SK-N-SH (cell line): ENCODE measurements at regions not wholly inside any gene's neighbourhood (a gene's known extent, or its start where the extent isn't known, plus 50 kb on each side); places are given as distances from the start of the nearest gene placed in this dataset.

Experiments used
- CTCF ChIA-PET: fragments of 300-600, 350-600 bp; formaldehyde crosslinking; extraction: SDS; loops from one replicate; lab custom pipeline; 2021; lab: Yijun Ruan, JAX
- POLR2A ChIA-PET: fragments of 350-600 bp; sonication (Branson Sonifier 250); formaldehyde crosslinking; extraction: SDS; loops from one replicate; lab custom pipeline; 2020; ENCODE audit warnings: antibody characterized with exemption, inconsistent platforms; lab: Yijun Ruan, JAX
- DNase-seq: peaks from one replicate; pipeline ENCODE4 v3.0.0; 2012
- H2AFZ ChIP-seq: fragments of 200-600 bp; sonication (generic); 2 replicates; pipeline ENCODE4 v1.8.1; 2016; ENCODE audit warnings: antibody characterized with exemption, mild to moderate bottlenecking, low read depth
- H3F3A ChIP-seq: fragments of 200-600 bp; sonication (generic); replicated peaks from 2 replicates; pipeline ENCODE3; 2016; ENCODE audit warnings: antibody characterized with exemption, mild to moderate bottlenecking; ENCODE audit not compliant: insufficient read depth
- H3K27ac ChIP-seq, 2 experiments: fragments of 200-500 bp in 1 of 2; fragments of 200-600 bp in 1 of 2; sonication (Bioruptor generic) in 1 of 2; sonication (generic), shearing (Covaris generic) in 1 of 2; 2 replicates each; pipeline versions ENCODE4 v1.5.1 to v1.6.1; 2014 to 2016; ENCODE audit warnings: low read depth in 2 of 2, inconsistent platforms in 1 of 2, low read length in 1 of 2, mild to moderate bottlenecking in 1 of 2, mixed read lengths in 1 of 2
- H3K27me3 ChIP-seq: fragments of 200-600 bp; sonication (generic), shearing (Covaris generic); 2 replicates; pipeline ENCODE4 v1.6.1; 2016; ENCODE audit warnings: mixed run types; ENCODE audit not compliant: insufficient read depth
- H3K36me3 ChIP-seq, 2 experiments: fragments of 200-500 bp in 1 of 2; fragments of 200-600 bp in 1 of 2; sonication (Bioruptor generic) in 1 of 2; sonication (generic) in 1 of 2; replicated peaks in 1 of 2; 2 replicates each; pipeline versions ENCODE3 to v1.5.1; 2014 to 2016; ENCODE audit warnings: low read length in 1 of 2, mild to moderate bottlenecking in 1 of 2; ENCODE audit not compliant: insufficient read depth in 2 of 2, control insufficient read depth in 1 of 2
- H3K4me1 ChIP-seq, 2 experiments: fragments of 200-500 bp in 1 of 2; fragments of 200-600 bp in 1 of 2; sonication (Bioruptor generic) in 1 of 2; sonication (generic), shearing (Covaris generic) in 1 of 2; 2 replicates each; pipeline versions ENCODE4 v1.5.1 to v1.6.1; 2014 to 2016; ENCODE audit warnings: low read depth in 1 of 2, low read length in 1 of 2, mixed run types in 1 of 2; ENCODE audit not compliant: insufficient read depth in 2 of 2, control insufficient read depth in 1 of 2
- H3K4me2 ChIP-seq: fragments of 200-600 bp; sonication (generic), shearing (Covaris generic); 2 replicates; pipeline ENCODE4 v1.6.1; 2017; ENCODE audit warnings: mixed run types
- H3K4me3 ChIP-seq, 2 experiments: fragments of 200-500 bp in 1 of 2; fragments of 200-600 bp in 1 of 2; sonication (Bioruptor generic) in 1 of 2; sonication (generic), shearing (Covaris generic) in 1 of 2; 2 replicates each; pipeline versions ENCODE4 v1.5.1 to v1.8.1; 2014 to 2016; ENCODE audit warnings: low read depth in 2 of 2, inconsistent platforms in 1 of 2, low read length in 1 of 2, mild to moderate bottlenecking in 1 of 2, mixed read lengths in 1 of 2, moderate library complexity in 1 of 2
- H3K79me2 ChIP-seq: fragments of 200-600 bp; sonication (generic); 2 replicates; pipeline ENCODE4 v1.8.1; 2017; ENCODE audit warnings: mild to moderate bottlenecking; ENCODE audit not compliant: insufficient read depth
- H3K9ac ChIP-seq: fragments of 200-600 bp; sonication (generic); 2 replicates; pipeline ENCODE4 v1.6.1; 2017; ENCODE audit warnings: mixed run types
- H3K9me2 ChIP-seq: fragments of 200-600 bp; sonication (generic); 2 replicates; pipeline ENCODE4 v1.6.1; 2017; ENCODE audit warnings: mixed run types
- H3K9me3 ChIP-seq: fragments of 200-600 bp; sonication (generic); 2 replicates; pipeline ENCODE4 v1.6.1; 2017; ENCODE audit warnings: mixed run types, mild to moderate bottlenecking, moderate library complexity
- H4K20me1 ChIP-seq: fragments of 200-600 bp; sonication (generic); 2 replicates; pipeline ENCODE4 v1.6.1; 2017; ENCODE audit warnings: mild to moderate bottlenecking, mixed run types; ENCODE audit not compliant: insufficient read depth
- FOXJ3 ChIP-seq: sonication (generic); formaldehyde crosslinking; IDR thresholded peaks from 2 replicates; pipeline ENCODE4 v1.5.1; 2020; ENCODE audit warnings: mild to moderate bottlenecking, missing genetic modification reagents
- GATA2 ChIP-seq: sonication (generic); formaldehyde crosslinking; IDR thresholded peaks from 2 replicates; pipeline ENCODE4 v1.5.0; 2020; ENCODE audit warnings: mild to moderate bottlenecking, missing genetic modification reagents
- JUND ChIP-seq: IDR thresholded peaks from 2 replicates; pipeline ENCODE4 v1.4.0; 2012
- MXI1 ChIP-seq: IDR thresholded peaks from 2 replicates; pipeline ENCODE4 v1.6.1; 2012; ENCODE audit warnings: mild to moderate bottlenecking, low read depth, low read length, improper control_type of control experiment
- NFIC ChIP-seq: IDR thresholded peaks from 2 replicates; pipeline ENCODE4 v1.4.0; 2012; ENCODE audit warnings: borderline replicate concordance
- NRF1 ChIP-seq: IDR thresholded peaks from 2 replicates; pipeline ENCODE4 v1.6.1; 2012; ENCODE audit warnings: low read depth, mild to moderate bottlenecking, low read length
- RCOR1 ChIP-seq: fragments of 150-350 bp; IDR thresholded peaks from 2 replicates; pipeline ENCODE4 v1.6.1; 2017; ENCODE audit warnings: antibody characterized with exemption, low read length
- RXRA ChIP-seq: IDR thresholded peaks from 2 replicates; pipeline ENCODE4 v1.4.0; 2012; ENCODE audit warnings: low read depth, mild to moderate bottlenecking, borderline replicate concordance
- SMC3 ChIP-seq: IDR thresholded peaks from 2 replicates; pipeline ENCODE4 v1.6.1; 2012; ENCODE audit warnings: low read depth, low read length, improper control_type of control experiment
- TEAD4 ChIP-seq: IDR thresholded peaks from 2 replicates; pipeline ENCODE4 v1.4.0; 2012; ENCODE audit warnings: mild to moderate bottlenecking, borderline replicate concordance; ENCODE audit not compliant: insufficient read depth
- WGBS: methylation state at CpG from one replicate; pipeline ENCODE4 v1.1.6; 2017; ENCODE audit warnings: low lambda C conversion rate; 5-methylcytosine and 5-hydroxymethylcytosine counted together
- TF ChIP-seq, protein P1 (sequence below): fragments of 150-350 bp; IDR thresholded peaks from 2 replicates; pipeline ENCODE4 v1.6.1; 2017; ENCODE audit warnings: antibody characterized with exemption, low read length, low read depth, borderline replicate concordance
- TF ChIP-seq, protein P2 (sequence below): fragments of 150-350 bp; IDR thresholded peaks from 2 replicates; pipeline ENCODE4 v1.6.1; 2016; ENCODE audit warnings: mild to moderate bottlenecking, low read depth, low read length
- TF ChIP-seq, protein P3 (sequence below): IDR thresholded peaks from 2 replicates; pipeline ENCODE4 v1.6.1; 2012; ENCODE audit warnings: mild to moderate bottlenecking, low read depth, low read length, moderate library complexity
- TF ChIP-seq, protein P4 (sequence below): IDR thresholded peaks from 2 replicates; pipeline ENCODE4 v1.4.0; 2012; ENCODE audit warnings: low read depth, borderline replicate concordance
- TF ChIP-seq, protein P5 (sequence below): IDR thresholded peaks from 2 replicates; pipeline ENCODE4 v1.4.0; 2012; ENCODE audit warnings: low read depth, borderline replicate concordance
- TF ChIP-seq, protein P6 (sequence below): IDR thresholded peaks from 2 replicates; pipeline ENCODE4; 2012
- TF ChIP-seq, protein P7 (sequence below): fragments of 200-600 bp; sonication (generic); IDR thresholded peaks from 2 replicates; pipeline ENCODE4 v1.6.1; 2017; ENCODE audit warnings: antibody characterized with exemption, mild to moderate bottlenecking, moderate library complexity

DNA sequence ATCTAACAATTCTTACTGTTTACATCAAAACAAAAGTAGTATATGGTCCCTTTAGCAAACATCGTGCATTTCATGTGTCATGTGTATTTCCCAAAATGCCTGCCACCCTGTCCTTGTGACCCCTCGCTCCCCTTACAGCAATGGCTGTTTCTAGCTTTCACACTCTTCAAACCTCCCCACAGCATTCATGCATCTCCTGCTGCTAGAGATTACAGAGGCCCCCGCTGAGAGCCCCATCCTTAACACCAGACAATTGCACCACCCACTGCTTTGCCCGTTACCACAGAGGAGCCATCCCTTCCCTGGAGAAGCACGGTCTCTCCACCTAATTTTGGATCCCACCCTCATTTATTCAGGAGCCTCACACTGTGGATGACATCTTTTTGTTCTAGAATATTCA lies 149.7 kb upstream of the IRX4 start:
- Histone ChIP-seq H3K9me3 (no peaks in the 10 kb centered on the region), H3K36me3 (no peaks in the 10 kb centered on the region), H3K27ac (no peak overlapping the region), H3F3A (no peaks in the 10 kb centered on the region), H3K4me2 (no peak overlapping the region), H4K20me1 (no peaks in the 10 kb centered on the region), H3K9me2 (no peaks in the 10 kb centered on the region), H2AFZ (no peak overlapping the region), H3K4me1 (no peaks in the 10 kb centered on the region), H3K9ac (no peak overlapping the region), H3K79me2 (no peaks in the 10 kb centered on the region), H3K4me3 (no peak overlapping the region), H3K27me3 (peaks cover 21% of the 10 kb centered on the region)
- WGBS, result 1% methylated on average over 5 of the region's 5 CpGs
- no peak for DNase-seq
- ChIA-PET CTCF (no interaction called here), POLR2A (no interaction called here)
- TF ChIP-seq RCOR1 (no peak), NFIC (no peak), RXRA (no peak), SMC3 (no peak), NRF1 (no peak), MXI1 (no peak), GATA2 (CRISPR knock-in tag) (no peak), TEAD4 (no peak), FOXJ3 (no peak), JUND (no peak)
- TF ChIP-seq, protein P1, sequence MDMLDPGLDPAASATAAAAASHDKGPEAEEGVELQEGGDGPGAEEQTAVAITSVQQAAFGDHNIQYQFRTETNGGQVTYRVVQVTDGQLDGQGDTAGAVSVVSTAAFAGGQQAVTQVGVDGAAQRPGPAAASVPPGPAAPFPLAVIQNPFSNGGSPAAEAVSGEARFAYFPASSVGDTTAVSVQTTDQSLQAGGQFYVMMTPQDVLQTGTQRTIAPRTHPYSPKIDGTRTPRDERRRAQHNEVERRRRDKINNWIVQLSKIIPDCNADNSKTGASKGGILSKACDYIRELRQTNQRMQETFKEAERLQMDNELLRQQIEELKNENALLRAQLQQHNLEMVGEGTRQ, result no peak
- TF ChIP-seq, protein P2, sequence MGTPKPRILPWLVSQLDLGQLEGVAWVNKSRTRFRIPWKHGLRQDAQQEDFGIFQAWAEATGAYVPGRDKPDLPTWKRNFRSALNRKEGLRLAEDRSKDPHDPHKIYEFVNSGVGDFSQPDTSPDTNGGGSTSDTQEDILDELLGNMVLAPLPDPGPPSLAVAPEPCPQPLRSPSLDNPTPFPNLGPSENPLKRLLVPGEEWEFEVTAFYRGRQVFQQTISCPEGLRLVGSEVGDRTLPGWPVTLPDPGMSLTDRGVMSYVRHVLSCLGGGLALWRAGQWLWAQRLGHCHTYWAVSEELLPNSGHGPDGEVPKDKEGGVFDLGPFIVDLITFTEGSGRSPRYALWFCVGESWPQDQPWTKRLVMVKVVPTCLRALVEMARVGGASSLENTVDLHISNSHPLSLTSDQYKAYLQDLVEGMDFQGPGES, result no peak
- TF ChIP-seq, protein P3, sequence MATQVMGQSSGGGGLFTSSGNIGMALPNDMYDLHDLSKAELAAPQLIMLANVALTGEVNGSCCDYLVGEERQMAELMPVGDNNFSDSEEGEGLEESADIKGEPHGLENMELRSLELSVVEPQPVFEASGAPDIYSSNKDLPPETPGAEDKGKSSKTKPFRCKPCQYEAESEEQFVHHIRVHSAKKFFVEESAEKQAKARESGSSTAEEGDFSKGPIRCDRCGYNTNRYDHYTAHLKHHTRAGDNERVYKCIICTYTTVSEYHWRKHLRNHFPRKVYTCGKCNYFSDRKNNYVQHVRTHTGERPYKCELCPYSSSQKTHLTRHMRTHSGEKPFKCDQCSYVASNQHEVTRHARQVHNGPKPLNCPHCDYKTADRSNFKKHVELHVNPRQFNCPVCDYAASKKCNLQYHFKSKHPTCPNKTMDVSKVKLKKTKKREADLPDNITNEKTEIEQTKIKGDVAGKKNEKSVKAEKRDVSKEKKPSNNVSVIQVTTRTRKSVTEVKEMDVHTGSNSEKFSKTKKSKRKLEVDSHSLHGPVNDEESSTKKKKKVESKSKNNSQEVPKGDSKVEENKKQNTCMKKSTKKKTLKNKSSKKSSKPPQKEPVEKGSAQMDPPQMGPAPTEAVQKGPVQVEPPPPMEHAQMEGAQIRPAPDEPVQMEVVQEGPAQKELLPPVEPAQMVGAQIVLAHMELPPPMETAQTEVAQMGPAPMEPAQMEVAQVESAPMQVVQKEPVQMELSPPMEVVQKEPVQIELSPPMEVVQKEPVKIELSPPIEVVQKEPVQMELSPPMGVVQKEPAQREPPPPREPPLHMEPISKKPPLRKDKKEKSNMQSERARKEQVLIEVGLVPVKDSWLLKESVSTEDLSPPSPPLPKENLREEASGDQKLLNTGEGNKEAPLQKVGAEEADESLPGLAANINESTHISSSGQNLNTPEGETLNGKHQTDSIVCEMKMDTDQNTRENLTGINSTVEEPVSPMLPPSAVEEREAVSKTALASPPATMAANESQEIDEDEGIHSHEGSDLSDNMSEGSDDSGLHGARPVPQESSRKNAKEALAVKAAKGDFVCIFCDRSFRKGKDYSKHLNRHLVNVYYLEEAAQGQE, result no peak
- TF ChIP-seq, protein P4, sequence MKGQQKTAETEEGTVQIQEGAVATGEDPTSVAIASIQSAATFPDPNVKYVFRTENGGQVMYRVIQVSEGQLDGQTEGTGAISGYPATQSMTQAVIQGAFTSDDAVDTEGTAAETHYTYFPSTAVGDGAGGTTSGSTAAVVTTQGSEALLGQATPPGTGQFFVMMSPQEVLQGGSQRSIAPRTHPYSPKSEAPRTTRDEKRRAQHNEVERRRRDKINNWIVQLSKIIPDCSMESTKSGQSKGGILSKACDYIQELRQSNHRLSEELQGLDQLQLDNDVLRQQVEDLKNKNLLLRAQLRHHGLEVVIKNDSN, result no peak
- TF ChIP-seq, protein P5, sequence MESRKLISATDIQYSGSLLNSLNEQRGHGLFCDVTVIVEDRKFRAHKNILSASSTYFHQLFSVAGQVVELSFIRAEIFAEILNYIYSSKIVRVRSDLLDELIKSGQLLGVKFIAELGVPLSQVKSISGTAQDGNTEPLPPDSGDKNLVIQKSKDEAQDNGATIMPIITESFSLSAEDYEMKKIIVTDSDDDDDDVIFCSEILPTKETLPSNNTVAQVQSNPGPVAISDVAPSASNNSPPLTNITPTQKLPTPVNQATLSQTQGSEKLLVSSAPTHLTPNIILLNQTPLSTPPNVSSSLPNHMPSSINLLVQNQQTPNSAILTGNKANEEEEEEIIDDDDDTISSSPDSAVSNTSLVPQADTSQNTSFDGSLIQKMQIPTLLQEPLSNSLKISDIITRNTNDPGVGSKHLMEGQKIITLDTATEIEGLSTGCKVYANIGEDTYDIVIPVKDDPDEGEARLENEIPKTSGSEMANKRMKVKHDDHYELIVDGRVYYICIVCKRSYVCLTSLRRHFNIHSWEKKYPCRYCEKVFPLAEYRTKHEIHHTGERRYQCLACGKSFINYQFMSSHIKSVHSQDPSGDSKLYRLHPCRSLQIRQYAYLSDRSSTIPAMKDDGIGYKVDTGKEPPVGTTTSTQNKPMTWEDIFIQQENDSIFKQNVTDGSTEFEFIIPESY, result no peak
- TF ChIP-seq, protein P6, sequence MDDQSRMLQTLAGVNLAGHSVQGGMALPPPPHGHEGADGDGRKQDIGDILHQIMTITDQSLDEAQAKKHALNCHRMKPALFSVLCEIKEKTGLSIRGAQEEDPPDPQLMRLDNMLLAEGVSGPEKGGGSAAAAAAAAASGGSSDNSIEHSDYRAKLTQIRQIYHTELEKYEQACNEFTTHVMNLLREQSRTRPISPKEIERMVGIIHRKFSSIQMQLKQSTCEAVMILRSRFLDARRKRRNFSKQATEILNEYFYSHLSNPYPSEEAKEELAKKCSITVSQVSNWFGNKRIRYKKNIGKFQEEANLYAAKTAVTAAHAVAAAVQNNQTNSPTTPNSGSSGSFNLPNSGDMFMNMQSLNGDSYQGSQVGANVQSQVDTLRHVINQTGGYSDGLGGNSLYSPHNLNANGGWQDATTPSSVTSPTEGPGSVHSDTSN, result no peak
- TF ChIP-seq, protein P7, sequence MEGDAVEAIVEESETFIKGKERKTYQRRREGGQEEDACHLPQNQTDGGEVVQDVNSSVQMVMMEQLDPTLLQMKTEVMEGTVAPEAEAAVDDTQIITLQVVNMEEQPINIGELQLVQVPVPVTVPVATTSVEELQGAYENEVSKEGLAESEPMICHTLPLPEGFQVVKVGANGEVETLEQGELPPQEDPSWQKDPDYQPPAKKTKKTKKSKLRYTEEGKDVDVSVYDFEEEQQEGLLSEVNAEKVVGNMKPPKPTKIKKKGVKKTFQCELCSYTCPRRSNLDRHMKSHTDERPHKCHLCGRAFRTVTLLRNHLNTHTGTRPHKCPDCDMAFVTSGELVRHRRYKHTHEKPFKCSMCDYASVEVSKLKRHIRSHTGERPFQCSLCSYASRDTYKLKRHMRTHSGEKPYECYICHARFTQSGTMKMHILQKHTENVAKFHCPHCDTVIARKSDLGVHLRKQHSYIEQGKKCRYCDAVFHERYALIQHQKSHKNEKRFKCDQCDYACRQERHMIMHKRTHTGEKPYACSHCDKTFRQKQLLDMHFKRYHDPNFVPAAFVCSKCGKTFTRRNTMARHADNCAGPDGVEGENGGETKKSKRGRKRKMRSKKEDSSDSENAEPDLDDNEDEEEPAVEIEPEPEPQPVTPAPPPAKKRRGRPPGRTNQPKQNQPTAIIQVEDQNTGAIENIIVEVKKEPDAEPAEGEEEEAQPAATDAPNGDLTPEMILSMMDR, result no peak
